Stomach (tissue), 8 donors: ENCODE measurements at regions not wholly inside any gene's neighbourhood (a gene's known extent, or its start where the extent isn't known, plus 50 kb on each side); places are given as distances from the start of the nearest gene placed in this dataset.
A peak's percentile ranks its signal among the peaks of the same experiment; 100 is the strongest.
"Not testable (repeated sequence)": the region's sequence is repeated elsewhere in the genome, so short reads cannot be mapped to it uniquely, and the experiment has no call there.

ENCODE experiments used
- DNase-seq, 2 donors: peaks; one replicate each; pipeline versions ENCODE4 v3.0.0 to v3.0.0-alpha.2; 2013 to 2019
- H3K27ac ChIP-seq, 5 donors: fragments of 200-600 bp in 4 of 5; sonication (generic) in 4 of 5; one replicate each; pipeline ENCODE4 v1.5.1; 2013 to 2019; ENCODE audit warnings: mild to moderate bottlenecking in 1 of 5, moderate library complexity in 1 of 5
- H3K27me3 ChIP-seq, 3 donors: fragments of 200-600 bp; sonication (generic); one replicate each; pipeline ENCODE4 v1.5.1; 2017 to 2019; ENCODE audit warnings: mixed run types in 1 of 3
- H3K36me3 ChIP-seq, 4 donors: fragments of 200-600 bp; sonication (generic); 1 replicate in 3 of 4; 2 replicates in 1 of 4; pipeline ENCODE4 v1.5.1; 2016 to 2019
- H3K4me1 ChIP-seq, 4 donors: fragments of 200-600 bp; sonication (generic); one replicate each; pipeline ENCODE4 v1.5.1; 2016 to 2019
- H3K4me3 ChIP-seq, 4 donors: fragments of 200-600 bp; sonication (generic) in 3 of 4; one replicate each; pipeline ENCODE4 v1.5.1; 2016 to 2019; ENCODE audit warnings: mild to moderate bottlenecking in 1 of 4
- H3K9me3 ChIP-seq, 4 donors: fragments of 200-600 bp; sonication (generic); one replicate each; pipeline ENCODE4 v1.5.1; 2016 to 2019
- CTCF ChIP-seq, 7 experiments: fragments of 450-650 bp in 4 of 7; fragments of 200-600 bp in 3 of 7; sonication (generic) in 3 of 7; IDR thresholded peaks; one replicate each; pipeline ENCODE4 v1.5.1; 2016 to 2019; ENCODE audit warnings: antibody characterized with exemption in 7 of 7, control low read depth in 2 of 7, mild to moderate bottlenecking in 1 of 7
- EP300 ChIP-seq: sonication (generic); formaldehyde crosslinking; IDR thresholded peaks from one replicate; pipeline ENCODE4 v1.6.1; 2017; ENCODE audit warnings: antibody characterized with exemption
- POLR2A ChIP-seq, 4 donors: fragments of 450-650 bp; IDR thresholded peaks; one replicate each; pipeline ENCODE4 v1.6.1; 2016; ENCODE audit warnings: antibody characterized with exemption in 4 of 4, control low read depth in 2 of 4, mild to moderate bottlenecking in 1 of 4, moderate library complexity in 1 of 4
- POLR2AphosphoS5 ChIP-seq, 3 donors: sonication (generic); formaldehyde crosslinking; IDR thresholded peaks; one replicate each; pipeline ENCODE4 v1.6.1; 2016; ENCODE audit warnings: antibody characterized with exemption in 3 of 3
- WGBS, 5 donors: extraction: QIAGEN DNeasy Blood & Tissue Kit in 3 of 5; methylation state at CpG; one replicate each; pipeline versions ENCODE4 v1.1.5 to v1.1.7; 2013 to 2018; 5-methylcytosine and 5-hydroxymethylcytosine counted together
- intact Hi-C: fragments of 100-400 bp; cut with DNase I; formaldehyde crosslinking; loops from one replicate; pipeline ENCODE4 v1.15.1; 2023; ENCODE audit warnings: low total_unique reads
- donor health status: healthy with polysubstance abuse.
- donor health status: Bipolar disorder and iron deficiency.
- donor health status: healthy.

GRCh38 chr20:52031206-52031562 lies 160.4 kb downstream of the ZFP64 start:
- no peak for TF ChIP-seq POLR2AphosphoS5 (IDR thresholded peaks at IDR 0.05)
- TF ChIP-seq EP300: no peak
- no peak for TF ChIP-seq CTCF (IDR thresholded peaks at IDR 0.05)
- TF ChIP-seq POLR2A (IDR thresholded peaks at IDR 0.05): no peak
- Histone ChIP-seq H3K4me3 (no peak overlapping the region), H3K27me3 (no peaks in the 10 kb centered on the region), H3K27ac (peak overlapping the region in 2 of 5 donors; percentile 22 to 51), H3K4me1 (peaks cover 0 to 6% (median 2%) of the 10 kb centered on the region in 4 donors), H3K36me3 (no peaks in the 10 kb centered on the region), H3K9me3 (no peaks in the 10 kb centered on the region)
- intact Hi-C loops: no loop called here
- 63 to 79% (median 72%) methylated on average over 2 of the region's 2 CpGs for WGBS, 5 donors
- peak in 1 of 2 donors; percentile 29 for DNase-seq

GRCh38 chr20:52029129-52029528 lies 162.4 kb downstream of the ZFP64 start:
- H3K27ac ChIP-seq, H3K9me3 ChIP-seq, intact Hi-C loops, H3K4me3 ChIP-seq, H3K27me3 ChIP-seq, H3K4me1 ChIP-seq, H3K36me3 ChIP-seq, DNase-seq: not testable (repeated sequence)
- WGBS, 5 donors: 91 to 97% (median 95%) methylated on average over 2 of the region's 2 CpGs

GRCh38 chr20:52025938-52026337 lies 165.6 kb downstream of the ZFP64 start:
- intact Hi-C loops: no loop called here
- H3K4me3 ChIP-seq: no peak overlapping the region
- no peaks in the 10 kb centered on the region for H3K27me3 ChIP-seq
- no peak overlapping the region for H3K27ac ChIP-seq
- 42 to 49% (median 45%) methylated on average over 3 of the region's 3 CpGs for WGBS, 5 donors
- H3K4me1 ChIP-seq: no peaks in the 10 kb centered on the region
- no peaks in the 10 kb centered on the region for H3K9me3 ChIP-seq
- no peaks in the 10 kb centered on the region for H3K36me3 ChIP-seq
- no peak for DNase-seq
- TF ChIP-seq CTCF (IDR thresholded peaks at IDR 0.05): no peak
- TF ChIP-seq EP300: no peak
- TF ChIP-seq POLR2A (IDR thresholded peaks at IDR 0.05): no peak
- TF ChIP-seq POLR2AphosphoS5 (IDR thresholded peaks at IDR 0.05): no peak

- H3K27me3 ChIP-seq: no peaks in the 10 kb centered on the region
- H3K4me3 ChIP-seq: no peak overlapping the region
- no peak for TF ChIP-seq CTCF (IDR thresholded peaks at IDR 0.05)
- TF ChIP-seq POLR2A (IDR thresholded peaks at IDR 0.05): no peak
- no peak for TF ChIP-seq EP300
- no peak for TF ChIP-seq POLR2AphosphoS5 (IDR thresholded peaks at IDR 0.05)
- intact Hi-C loops: no loop called here
- DNase-seq: no peak
- no peak overlapping the region for H3K27ac ChIP-seq
- no peaks in the 10 kb centered on the region for H3K4me1 ChIP-seq
- H3K9me3 ChIP-seq: no peaks in the 10 kb centered on the region
- WGBS, 5 donors: 79 to 100% (median 99%) methylated on average over 3 of the region's 3 CpGs
- no peaks in the 10 kb centered on the region for H3K36me3 ChIP-seq
These were observed 172.3 kb downstream of the ZFP64 start for GRCh38 chr20:52019313-52019712.

GRCh38 chr20:52017669-52018317 lies 173.8 kb downstream of the ZFP64 start:
- H3K36me3 ChIP-seq: no peaks in the 10 kb centered on the region
- H3K27me3 ChIP-seq: no peaks in the 10 kb centered on the region
- H3K27ac ChIP-seq: no peak overlapping the region
- intact Hi-C loops: no loop called here
- no peak overlapping the region for H3K4me3 ChIP-seq
- no peak for DNase-seq
- no peaks in the 10 kb centered on the region for H3K9me3 ChIP-seq
- WGBS, 5 donors: 91 to 97% (median 95%) methylated on average over 6 of the region's 6 CpGs
- H3K4me1 ChIP-seq: no peaks in the 10 kb centered on the region
- TF ChIP-seq EP300 (no peak), CTCF (IDR thresholded peaks at IDR 0.05) (no peak), POLR2A (IDR thresholded peaks at IDR 0.05) (no peak), POLR2AphosphoS5 (IDR thresholded peaks at IDR 0.05) (no peak)
